GM18858 (cell line): ENCODE measurements at regions not wholly inside any gene's neighbourhood (a gene's known extent, or its start where the extent isn't known, plus 50 kb on each side); places are given as distances from the start of the nearest gene placed in this dataset.
"Not testable (repeated sequence)": the region's sequence is repeated elsewhere in the genome, so short reads cannot be mapped to it uniquely, and the experiment has no call there.

Source experiments
- ATAC-seq: cut with Tn5 transposase; IDR thresholded peaks from one replicate; pipeline ENCODE4 v1.9.1; 2021; ENCODE audit not compliant: unreplicated experiment

GRCh38 chr7:98771519-98771918 lies 98.3 kb downstream of the TMEM130 start:
- ATAC-seq: no peak

- no peak for ATAC-seq
Observed at GRCh38 chr7:98771941-98772603, 97.7 kb downstream of the TMEM130 start.

DNA sequence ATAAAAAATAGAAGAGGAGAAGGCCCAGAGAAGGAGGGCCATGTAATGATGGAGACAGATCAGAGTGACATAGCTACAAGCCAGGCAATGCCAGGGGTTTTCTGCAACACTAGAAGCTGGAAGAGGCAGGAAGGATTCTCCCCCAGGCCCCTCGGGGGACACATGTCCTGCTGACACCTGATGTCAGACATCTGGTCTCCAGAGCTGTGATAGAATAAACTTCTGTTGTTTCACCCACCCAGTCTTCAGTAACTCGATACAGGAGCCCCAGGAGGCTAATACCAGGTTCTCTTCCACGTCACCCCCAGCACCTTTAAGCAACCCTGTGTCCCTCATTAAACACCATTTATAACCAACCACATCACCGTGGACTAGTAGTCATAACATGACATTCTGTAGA lies 94.9 kb downstream of the TMEM130 start:
- no peak for ATAC-seq

DNA sequence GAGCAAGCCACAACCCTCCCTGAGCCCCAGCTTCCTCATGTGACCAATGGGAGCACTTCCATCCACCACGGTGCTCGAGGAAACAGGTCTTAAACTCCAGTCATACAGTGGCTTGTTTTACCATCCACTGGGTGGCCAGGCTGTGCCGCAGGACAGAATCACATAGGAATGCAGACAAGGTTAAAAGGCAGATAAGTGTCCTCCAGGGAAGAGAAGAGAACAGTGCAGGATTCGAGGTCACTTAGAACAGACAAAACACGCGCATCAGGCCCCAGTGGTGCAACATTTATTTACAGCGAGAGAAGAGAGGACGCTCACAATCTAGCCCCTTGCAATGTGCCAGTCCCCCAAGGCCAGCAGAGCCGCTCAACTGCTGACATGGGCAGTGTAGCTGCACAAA lies 92.8 kb downstream of the TMEM130 start:
- no peak for ATAC-seq

- ATAC-seq: no peak
Observed at GRCh38 chr7:98778421-98778820, 91.4 kb downstream of the TMEM130 start.

GRCh38 chr7:98779800-98780587 lies 89.8 kb downstream of the TMEM130 start:
- no peak for ATAC-seq

- ATAC-seq: no peak
Observed at GRCh38 chr7:98784216-98784785, 85.5 kb downstream of the TMEM130 start.

DNA sequence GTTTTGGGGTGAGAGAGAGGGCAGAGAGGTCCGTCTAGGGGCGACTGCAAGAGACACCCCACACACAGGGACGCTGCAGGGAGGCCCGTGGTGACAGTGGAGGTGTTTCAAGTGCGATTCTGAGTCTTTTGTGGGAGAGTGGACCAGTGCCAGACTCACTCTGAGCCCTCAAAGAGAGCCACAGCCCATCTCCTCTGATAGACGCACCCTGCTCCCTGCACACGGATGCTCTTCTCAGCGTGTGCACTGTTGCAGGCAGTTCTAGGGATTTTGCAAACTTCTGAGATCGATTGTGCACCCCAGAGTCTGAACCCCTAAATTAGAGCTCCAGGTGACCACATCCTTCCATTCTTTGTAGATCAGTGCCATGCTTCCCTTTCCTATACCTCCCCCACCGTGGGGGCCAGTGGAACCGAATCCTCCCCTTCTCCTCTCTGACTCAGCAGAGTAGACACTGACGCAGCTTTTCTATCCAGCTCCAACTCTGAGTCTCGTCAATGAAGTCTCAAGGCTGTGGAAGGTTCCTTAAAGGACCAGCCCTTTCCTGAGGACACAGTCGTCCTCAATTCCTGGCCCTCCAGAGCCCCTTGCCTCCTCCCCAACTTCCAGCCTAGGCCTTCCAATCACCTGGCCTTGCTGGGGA lies 83.8 kb downstream of the TMEM130 start:
- no peak for ATAC-seq

- ATAC-seq: no peak
Observed at GRCh38 chr7:98788966-98789365, 80.8 kb downstream of the TMEM130 start.

GRCh38 chr7:98794453-98794852 lies 75.4 kb downstream of the TMEM130 start:
- ATAC-seq: not testable (repeated sequence)

DNA sequence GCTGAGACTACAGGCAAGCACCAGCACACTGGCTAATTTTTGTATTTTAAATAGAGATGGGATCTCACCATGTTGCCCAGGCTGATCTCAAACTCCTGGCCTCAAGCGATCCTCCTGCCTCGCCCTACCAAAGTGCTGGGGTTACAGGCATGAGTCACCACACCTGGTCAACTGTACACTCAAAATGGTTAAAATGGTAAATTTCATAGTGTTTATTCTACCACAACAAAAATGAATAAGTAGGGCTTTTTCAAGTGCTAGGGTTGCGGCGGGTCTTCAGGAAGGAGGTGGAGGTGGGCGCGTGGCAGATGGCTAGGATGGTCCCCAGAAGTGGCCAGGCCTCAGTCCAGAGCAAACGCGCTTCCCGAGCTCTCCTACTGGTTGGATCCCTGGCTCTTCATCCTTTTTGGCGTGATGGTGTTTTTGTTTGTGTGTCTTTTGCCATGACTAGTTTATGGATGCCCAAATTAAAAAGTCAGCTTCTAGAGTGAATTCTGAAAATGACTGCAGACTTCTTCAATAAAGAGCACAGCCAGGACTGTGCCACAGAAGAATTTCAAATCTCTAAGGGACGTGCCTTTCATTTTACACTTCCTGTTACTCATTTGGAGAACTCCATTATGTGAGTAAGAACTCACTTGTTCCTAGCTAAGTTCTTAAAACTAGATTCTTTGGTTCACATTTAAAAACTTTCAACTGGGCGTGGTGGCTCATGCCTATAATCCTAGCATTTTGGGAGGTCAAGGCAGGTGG lies 73.9 kb downstream of the TMEM130 start:
- peak; percentile 96 for ATAC-seq
